ENCODE measurements at regions not wholly inside any gene's neighbourhood (a gene's known extent, or its start where the extent isn't known, plus 50 kb on each side); places are given as distances from the start of the nearest gene placed in this dataset.
"Not testable (repeated sequence)": the region's sequence is repeated elsewhere in the genome, so short reads cannot be mapped to it uniquely, and the experiment has no call there.

GRCh38 chrY:18919256-18919655, 145.7 kb upstream of the HSFY2 start:
- no peak for DNase-seq (ENCODE audit: low spot score)

GRCh38 chrY:18912846-18913245, 139.3 kb upstream of the HSFY2 start:
- DNase-seq (ENCODE audit: low spot score): no peak

DNA sequence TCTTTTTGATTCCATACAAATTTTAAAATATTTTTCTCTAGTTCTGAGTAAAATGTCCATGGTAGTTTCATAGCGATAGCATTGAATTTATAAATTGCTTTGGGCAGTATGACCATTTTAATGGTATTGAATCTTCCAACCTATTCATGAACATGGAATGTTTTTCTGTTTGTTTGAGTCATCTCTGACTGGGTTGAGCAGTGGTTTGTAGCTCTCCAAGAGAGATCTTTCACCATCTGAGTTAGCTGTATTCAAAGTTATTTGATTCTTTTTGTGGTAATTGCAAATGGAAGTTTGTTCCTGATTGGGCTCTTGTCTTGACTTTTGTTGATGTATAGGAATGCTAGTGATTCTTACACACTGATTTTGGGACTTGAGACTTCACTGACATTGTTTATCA, 136.3 kb upstream of the HSFY2 start:
- DNase-seq (ENCODE audit: low spot score): no peak

DNA sequence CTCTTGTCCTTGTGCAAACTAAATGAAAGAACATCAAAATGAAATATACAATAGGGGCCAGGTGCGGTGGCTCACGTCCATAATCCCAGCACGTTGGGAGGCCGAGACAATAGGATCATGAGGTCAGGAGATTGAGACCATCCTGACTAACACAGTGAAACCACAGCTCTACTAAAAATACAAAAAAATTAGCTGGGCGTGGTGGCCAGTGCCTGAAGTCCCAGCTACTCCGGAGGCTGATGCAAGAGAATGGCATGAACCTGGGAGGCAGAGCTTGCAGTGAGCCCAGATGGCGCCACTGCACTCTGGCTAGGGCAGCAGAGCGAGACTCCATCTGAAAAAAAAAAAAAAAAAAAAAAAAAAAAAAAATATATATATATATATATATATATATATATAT, 132.7 kb upstream of the HSFY2 start:
- not testable (repeated sequence) for DNase-seq (ENCODE audit: low spot score)

DNA sequence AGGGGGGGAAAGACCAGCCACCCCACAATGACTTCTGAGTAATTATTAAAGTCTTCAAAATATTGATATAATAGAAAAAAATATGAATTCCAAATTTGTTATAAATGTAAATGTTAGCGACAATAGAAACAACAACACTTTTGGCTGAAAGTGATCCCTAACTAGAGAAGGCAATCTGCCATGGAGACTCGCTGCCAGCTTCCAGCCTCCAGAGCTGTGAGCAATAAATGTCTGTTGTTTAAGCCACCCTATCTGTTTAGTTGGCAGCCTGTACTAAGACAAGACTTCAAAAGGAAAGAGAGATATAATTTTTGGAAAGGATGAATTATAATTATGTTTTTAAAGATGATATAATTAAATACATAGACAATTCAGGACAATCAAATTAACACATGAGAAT, 130.8 kb upstream of the HSFY2 start:
- DNase-seq (ENCODE audit: low spot score): peak; percentile 9

- no peak for DNase-seq (ENCODE audit: low spot score)
Observed at GRCh38 chrY:18891994-18892393, 118.5 kb upstream of the HSFY2 start.

GRCh38 chrY:18889548-18889947, 116.0 kb upstream of the HSFY2 start:
- no peak for DNase-seq (ENCODE audit: low spot score)

- no peak for DNase-seq (ENCODE audit: low spot score)
Observed at GRCh38 chrY:18884748-18885147, 111.2 kb upstream of the HSFY2 start.

GRCh38 chrY:18869145-18869544, 95.6 kb upstream of the HSFY2 start:
- not testable (repeated sequence) for DNase-seq (ENCODE audit: low spot score)

- not testable (repeated sequence) for DNase-seq (ENCODE audit: low spot score)
Observed at GRCh38 chrY:18866887-18867551, 93.5 kb upstream of the HSFY2 start.

- DNase-seq (ENCODE audit: low spot score): not testable (repeated sequence)
Observed at GRCh38 chrY:18860856-18861255, 87.3 kb upstream of the HSFY2 start.

DNA sequence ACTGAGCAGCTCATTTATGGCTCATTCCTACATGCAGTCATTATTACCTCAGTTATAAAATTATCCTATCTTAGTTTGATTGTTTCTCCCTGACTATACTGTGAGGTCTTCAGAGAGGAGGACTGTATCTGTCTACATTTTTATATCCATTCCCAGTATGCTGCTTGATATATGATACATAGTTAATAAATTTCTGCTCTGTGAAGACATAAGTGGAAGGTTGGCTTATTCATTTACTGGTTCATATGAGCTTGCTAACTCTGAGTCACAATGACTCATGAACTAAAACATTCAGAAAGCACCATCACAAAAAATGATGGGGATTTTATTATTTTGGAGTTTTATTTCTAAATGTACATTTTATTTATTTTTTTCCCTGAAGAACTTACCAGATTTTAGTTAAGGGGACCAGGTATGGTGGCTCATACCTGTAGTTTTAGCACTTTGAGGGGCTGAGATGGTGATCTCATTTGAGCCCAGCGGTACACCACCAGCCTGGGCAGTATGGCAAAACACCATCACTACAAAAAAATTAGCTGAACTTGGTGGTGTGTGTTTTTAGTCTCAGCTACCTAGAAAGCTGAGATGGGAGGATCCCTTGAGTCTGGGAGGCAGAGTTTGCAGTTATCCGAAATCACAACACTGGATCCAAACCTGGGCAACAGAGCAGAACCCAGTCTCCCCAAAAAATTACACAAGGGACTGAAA, 85.1 kb upstream of the HSFY2 start:
- DNase-seq (ENCODE audit: low spot score): not testable (repeated sequence)

GRCh38 chrY:18855184-18855583, 81.6 kb upstream of the HSFY2 start:
- not testable (repeated sequence) for DNase-seq (ENCODE audit: low spot score)

DNA sequence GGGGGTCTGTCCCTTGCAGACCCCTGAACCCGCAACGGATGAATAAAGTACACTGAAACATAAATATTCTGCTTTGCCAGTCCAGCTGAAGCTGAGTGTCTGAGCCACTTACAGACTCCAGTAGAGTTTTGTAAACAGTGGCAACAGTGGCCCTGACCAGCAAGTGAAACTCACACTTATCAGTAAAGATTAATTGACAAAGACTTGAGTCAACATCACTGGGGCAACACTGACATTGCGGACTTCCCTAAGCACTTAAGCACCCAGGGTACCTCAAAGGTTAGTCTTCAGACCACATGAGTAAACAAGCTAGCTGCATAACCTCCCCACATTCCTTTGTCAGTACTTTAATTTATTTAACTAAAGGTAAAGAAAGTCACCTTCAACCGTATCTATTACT, 79.8 kb upstream of the HSFY2 start:
- DNase-seq (ENCODE audit: low spot score): not testable (repeated sequence)

DNA sequence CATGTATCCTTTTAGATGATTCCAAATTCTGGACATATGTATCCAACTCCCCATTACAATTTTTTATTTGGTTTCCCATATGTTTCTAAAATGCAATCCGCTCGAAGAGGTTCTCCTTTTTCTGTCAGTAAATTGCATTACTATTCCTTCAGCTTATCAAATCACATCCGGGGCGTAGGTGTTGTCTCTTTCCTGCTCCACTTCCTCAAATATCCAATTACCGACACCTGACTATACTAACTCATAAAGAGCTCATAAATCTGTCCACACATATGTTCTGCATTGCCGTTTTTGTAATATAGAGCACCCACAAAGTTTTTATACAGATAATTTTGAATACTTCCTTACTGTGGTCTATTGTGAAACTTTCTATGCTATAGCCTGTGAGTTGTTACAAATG, 63.1 kb upstream of the HSFY2 start:
- not testable (repeated sequence) for DNase-seq (ENCODE audit: low spot score)

Measured in pons (tissue), 1 donor.